ENCODE measurements at regions not wholly inside any gene's neighbourhood (a gene's known extent, or its start where the extent isn't known, plus 50 kb on each side); places are given as distances from the start of the nearest gene placed in this dataset.
"Not testable (repeated sequence)": the region's sequence is repeated elsewhere in the genome, so short reads cannot be mapped to it uniquely, and the experiment has no call there.

DNA sequence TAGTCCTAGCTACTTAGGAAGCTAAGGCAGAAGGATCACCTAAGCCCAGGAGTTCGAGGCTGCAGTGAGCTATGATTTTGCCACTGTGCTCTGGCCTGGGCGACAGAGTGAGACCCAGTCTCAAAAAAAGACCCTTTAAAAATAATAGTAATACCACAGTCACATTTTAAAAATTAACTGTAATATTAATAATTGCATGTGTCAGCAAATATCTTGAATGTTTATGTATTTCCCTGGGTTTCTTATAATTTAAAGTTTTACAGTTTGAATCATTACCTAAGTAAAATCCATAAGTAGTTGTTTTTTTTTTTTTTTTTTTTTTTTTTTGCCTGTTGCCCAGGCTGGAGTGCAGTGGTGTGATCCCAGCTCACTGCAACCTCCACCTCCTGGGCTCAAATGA is 69.2 kb downstream of the LYZL2 start:
- no peak for DNase-seq

DNA sequence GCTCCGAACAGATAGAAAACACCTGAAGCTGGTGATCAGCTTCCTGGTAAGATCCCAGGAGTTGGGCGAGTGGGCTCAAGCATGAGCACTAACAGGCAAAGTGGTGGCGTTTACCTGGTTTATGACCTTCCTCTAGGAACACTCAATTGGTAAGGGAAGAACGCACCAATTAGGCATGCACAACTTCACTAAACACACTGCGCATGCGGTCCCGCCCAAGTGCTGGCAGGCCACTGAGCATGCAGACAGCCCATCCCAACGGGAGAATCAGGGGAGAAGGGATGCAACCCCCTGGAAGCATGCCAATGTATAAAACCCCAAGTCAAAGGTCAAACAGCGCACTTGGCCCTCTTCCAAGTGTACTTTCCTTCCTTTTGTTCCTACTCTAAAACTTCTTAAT is 70.4 kb downstream of the LYZL2 start:
- DNase-seq = no peak

DNA sequence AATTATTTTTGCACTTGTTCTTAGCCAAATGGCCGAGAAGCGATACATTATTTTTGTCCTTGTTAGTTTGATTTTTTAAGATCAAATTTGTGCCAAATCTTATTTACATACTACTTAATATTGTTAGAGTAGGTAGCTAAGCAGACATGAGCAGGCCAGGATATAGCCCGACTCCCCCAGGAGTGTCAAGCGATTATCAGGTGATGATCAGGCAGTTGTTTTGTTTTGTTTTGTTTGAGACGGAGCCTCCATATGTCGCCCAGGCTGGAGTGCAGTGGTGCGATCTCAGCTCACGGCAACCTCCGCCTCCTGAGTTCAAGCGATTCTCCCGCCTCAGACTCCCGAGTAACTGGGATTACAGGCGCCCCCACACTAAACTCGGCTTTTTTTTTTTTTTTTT is 71.1 kb downstream of the LYZL2 start:
- DNase-seq = no peak

DNA sequence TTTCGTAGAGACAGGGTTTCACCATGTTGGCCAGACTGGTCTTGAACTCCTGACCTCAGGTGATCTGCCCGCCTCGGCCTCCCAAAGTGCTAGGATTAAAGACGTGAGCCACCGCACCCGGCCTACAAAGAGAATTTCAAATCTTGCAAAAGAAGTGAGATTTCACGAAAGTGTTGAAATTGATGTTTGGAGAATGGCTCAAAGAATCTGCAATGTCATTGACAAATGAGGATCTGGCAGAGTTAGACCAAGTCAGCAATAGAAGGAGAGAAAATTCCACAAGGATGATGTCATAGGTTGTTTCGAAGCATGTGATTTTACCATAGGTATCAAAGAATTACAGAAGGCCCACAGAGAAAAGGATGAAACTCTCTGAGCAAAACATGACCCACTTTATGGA is 71.7 kb downstream of the LYZL2 start:
- DNase-seq = no peak

DNA sequence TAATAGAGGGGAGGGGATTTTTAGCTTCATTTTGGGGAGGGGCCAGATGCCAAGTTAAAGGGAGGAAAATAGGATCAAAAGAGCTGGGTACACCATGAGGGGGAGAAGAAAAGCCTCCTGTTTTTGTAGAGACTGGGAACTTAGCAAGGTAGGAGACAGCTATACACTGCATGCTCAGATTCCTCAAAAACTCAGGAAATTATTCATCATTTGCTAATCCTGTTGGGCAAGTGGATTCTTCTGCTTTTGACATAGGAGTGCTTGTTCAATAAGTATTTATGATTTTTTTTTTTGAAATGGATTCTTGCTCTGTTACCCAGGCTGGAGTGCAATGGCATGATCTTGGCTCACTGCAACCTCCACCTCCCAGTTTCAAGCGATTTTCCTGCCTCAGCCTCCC is 73.4 kb downstream of the LYZL2 start:
- no peak for DNase-seq

GRCh38 chr10:30555465-30555864 is 74.1 kb downstream of the LYZL2 start:
- DNase-seq = no peak

GRCh38 chr10:30554440-30554825 is 75.1 kb downstream of the LYZL2 start:
- no peak for DNase-seq

GRCh38 chr10:30553626-30554439 is 75.7 kb downstream of the LYZL2 start:
- no peak for DNase-seq

- no peak for DNase-seq
Observed at GRCh38 chr10:30553018-30553625, 76.4 kb downstream of the LYZL2 start.

GRCh38 chr10:30550967-30551815 is 78.4 kb downstream of the LYZL2 start:
- DNase-seq = no peak

DNA sequence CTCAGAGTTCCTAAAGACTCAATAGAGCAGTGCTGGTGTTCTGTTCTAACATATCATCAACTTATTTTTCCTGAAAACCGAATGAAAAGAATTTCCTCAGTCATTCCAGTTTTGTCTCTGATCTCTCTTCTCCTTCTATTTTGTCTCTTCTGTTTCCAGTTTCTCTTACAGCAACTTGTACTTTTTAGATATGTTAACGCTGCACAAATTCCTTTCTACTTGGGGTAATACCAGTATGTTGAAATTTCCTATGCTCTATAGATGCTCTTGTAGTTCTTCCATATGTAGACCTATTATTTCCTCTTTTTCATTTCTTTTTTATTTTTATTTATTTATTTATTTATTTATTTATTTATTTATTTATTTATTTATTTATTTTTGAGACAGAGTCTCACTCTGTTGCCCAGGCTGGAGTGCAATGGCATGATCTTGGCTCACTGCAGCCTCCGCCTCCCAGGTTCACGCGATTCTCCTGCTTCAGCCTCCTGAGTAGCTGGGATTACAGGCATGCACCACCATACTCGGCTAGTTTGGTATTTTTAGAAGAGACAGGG is 80.3 kb downstream of the LYZL2 start:
- DNase-seq = not testable (repeated sequence)

- no peak for DNase-seq
Observed at GRCh38 chr10:30546511-30546910, 83.0 kb downstream of the LYZL2 start.

DNA sequence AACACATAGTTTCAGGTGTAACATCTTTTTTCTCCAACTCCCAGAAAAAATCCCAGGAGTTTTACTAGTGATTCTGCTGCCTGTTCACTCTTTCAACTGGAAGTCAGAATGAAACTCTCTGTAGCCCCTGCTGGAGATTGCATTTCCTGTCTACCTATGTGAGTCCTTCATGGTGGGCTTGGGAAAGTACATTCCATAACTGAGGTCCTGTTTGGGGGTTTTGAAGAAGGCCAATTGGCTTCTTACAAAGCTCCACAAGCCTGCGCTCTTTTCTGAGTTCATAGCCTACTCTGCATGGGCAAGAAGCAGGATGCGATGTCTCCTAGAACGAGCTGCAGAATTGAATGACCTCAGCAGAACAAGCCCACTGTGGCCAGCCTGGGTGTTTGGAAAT is 86.7 kb downstream of the LYZL2 start:
- DNase-seq = no peak

- no peak for DNase-seq
Observed at GRCh38 chr10:30542001-30542894, 87.3 kb downstream of the LYZL2 start.

DNA sequence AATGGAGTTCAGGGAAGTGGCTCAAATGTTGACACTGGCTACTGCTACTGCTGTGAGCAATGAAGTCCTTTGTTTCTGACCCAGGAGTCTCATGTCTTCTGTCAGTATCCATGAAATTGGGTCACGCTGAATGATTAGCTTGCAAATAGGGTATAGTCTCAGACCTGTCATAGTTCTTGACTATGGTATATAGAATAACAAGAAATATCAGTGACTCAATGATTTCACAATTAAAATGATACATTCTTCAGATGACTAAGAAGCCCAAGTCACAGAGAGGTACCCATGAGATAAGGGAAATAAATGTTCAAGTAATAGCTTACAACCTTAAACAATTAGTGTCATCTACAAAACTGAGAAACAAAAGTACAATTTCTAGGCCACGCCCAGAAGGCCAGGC is 89.3 kb downstream of the LYZL2 start:
- DNase-seq = no peak

GRCh38 chr10:30538086-30538485 is 91.5 kb downstream of the LYZL2 start:
- no peak for DNase-seq

GRCh38 chr10:30537586-30537985 is 92.0 kb downstream of the LYZL2 start:
- DNase-seq = no peak

- DNase-seq = not testable (repeated sequence)
Observed at GRCh38 chr10:30537158-30537557, 92.4 kb downstream of the LYZL2 start.

DNA sequence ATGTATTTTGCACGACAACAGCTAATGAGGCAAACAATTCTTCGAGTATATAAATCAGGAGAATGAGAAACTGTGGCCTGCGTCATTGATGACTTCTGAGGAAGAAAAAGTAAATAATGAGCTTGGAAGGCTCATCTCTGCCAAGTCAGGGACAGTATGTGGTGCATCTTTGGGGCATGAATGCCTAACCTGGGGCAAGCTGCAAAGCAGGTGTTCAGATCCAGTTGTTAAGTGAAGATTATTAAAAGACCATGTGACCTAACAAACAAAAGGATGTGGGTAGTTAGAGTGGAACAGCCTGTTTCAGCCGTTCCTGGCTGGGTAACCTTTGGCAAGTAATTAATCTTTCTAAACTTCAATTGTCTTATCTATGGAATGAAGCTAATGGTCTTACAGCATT is 93.0 kb downstream of the LYZL2 start:
- DNase-seq = no peak

GRCh38 chr10:30535677-30536076 is 93.9 kb downstream of the LYZL2 start:
- DNase-seq = no peak

GRCh38 chr10:30534465-30535144 is 94.9 kb downstream of the LYZL2 start:
- DNase-seq = peak; percentile 64
